H1 (cell line): ENCODE measurements at regions not wholly inside any gene's neighbourhood (a gene's known extent, or its start where the extent isn't known, plus 50 kb on each side); places are given as distances from the start of the nearest gene placed in this dataset.

Source experiments
- POLR2A ChIP-seq, 2 experiments: IDR thresholded peaks; 1 replicate in 1 of 2; 2 replicates in 1 of 2; pipeline ENCODE4 v1.6.1; 2011; ENCODE audit warnings: low read depth in 2 of 2, low read length in 2 of 2, mild to moderate bottlenecking in 2 of 2; ENCODE audit errors: control extremely low read depth in 1 of 2
- TF ChIP-seq, protein P1 (sequence below), 3 experiments: IDR thresholded peaks; 1 replicate in 2 of 3; 2 replicates in 1 of 3; pipeline versions ENCODE4 v1.5.1 to v1.6.1; 2011; ENCODE audit warnings: low read length in 3 of 3, mild to moderate bottlenecking in 3 of 3, inconsistent platforms in 2 of 3, low read depth in 1 of 3, moderate library complexity in 1 of 3; ENCODE audit not compliant: insufficient read depth in 1 of 3; ENCODE audit errors: control extremely low read depth in 1 of 3

DNA sequence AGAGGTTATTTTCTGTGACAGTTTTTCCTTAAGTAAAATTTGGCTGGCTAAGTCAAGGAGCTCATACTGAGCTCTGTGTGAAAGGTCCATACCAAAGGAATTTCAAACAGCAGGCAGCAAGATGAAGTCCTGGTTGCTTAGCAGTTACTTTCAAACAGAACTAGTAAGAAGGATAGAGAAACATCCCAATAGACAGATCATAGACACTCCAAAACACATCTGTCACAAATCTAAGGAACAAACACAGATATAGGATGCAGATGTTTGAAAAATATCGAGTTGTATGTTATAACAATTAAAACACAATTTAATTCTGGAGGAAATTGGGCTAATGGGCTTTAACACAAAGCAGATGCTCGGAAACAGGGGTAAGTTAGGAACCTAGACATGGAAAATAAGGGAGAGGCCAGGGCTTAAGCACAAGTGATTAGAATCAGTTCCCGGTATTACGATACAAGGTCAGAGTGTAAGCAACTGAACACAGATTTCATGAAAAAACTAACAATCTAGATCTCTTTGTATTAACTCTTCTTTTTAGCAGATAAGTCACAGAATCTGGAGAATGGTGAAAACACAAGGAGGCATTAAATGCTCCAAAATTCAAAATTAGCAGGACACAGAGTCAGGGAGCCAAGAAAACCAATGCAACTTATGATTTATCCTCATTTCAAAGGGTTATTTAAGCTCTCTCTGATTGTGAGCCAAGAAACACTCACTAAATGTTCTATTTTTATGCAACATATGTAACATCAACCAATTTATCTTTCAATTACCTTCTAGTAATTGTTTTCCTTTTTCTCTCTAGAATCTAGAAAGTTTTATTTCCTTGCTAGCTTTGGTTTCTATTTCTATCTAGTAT is 1992.9 kb upstream of the PCDH20 start:
- TF ChIP-seq, protein P1, sequence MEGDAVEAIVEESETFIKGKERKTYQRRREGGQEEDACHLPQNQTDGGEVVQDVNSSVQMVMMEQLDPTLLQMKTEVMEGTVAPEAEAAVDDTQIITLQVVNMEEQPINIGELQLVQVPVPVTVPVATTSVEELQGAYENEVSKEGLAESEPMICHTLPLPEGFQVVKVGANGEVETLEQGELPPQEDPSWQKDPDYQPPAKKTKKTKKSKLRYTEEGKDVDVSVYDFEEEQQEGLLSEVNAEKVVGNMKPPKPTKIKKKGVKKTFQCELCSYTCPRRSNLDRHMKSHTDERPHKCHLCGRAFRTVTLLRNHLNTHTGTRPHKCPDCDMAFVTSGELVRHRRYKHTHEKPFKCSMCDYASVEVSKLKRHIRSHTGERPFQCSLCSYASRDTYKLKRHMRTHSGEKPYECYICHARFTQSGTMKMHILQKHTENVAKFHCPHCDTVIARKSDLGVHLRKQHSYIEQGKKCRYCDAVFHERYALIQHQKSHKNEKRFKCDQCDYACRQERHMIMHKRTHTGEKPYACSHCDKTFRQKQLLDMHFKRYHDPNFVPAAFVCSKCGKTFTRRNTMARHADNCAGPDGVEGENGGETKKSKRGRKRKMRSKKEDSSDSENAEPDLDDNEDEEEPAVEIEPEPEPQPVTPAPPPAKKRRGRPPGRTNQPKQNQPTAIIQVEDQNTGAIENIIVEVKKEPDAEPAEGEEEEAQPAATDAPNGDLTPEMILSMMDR (IDR thresholded peaks at IDR 0.05; ENCODE audit: control extremely low read depth in 1 of 3, insufficient read depth in 1 of 3, low read depth in 1 of 3, low read length in 3 of 3), result no peak
- TF ChIP-seq POLR2A (IDR thresholded peaks at IDR 0.05; ENCODE audit: control extremely low read depth in 1 of 2, low read depth in 2 of 2, low read length in 2 of 2), result no peak
